ENCODE measurements at regions not wholly inside any gene's neighbourhood (a gene's known extent, or its start where the extent isn't known, plus 50 kb on each side); places are given as distances from the start of the nearest gene placed in this dataset.

- DNase-seq: no peak
These were observed 728.8 kb upstream of the DDX18 start for GRCh38 chr2:117085737-117086136.

- DNase-seq: no peak
These were observed 728.1 kb upstream of the DDX18 start for GRCh38 chr2:117086174-117086942.

- no peak for DNase-seq
These were observed 727.6 kb upstream of the DDX18 start for GRCh38 chr2:117086943-117087250.

GRCh38 chr2:117087535-117088291, 726.8 kb upstream of the DDX18 start:
- DNase-seq: peak; percentile 5

GRCh38 chr2:117091041-117091837, 723.3 kb upstream of the DDX18 start:
- DNase-seq: no peak

GRCh38 chr2:117101613-117102012, 712.9 kb upstream of the DDX18 start:
- DNase-seq: no peak

GRCh38 chr2:117108741-117109267, 705.7 kb upstream of the DDX18 start:
- no peak for DNase-seq

- DNase-seq: no peak
These were observed 695.5 kb upstream of the DDX18 start for GRCh38 chr2:117118994-117119393.

- no peak for DNase-seq
These were observed 691.1 kb upstream of the DDX18 start for GRCh38 chr2:117123362-117123761.

GRCh38 chr2:117126656-117127055, 687.8 kb upstream of the DDX18 start:
- DNase-seq: no peak

- DNase-seq: no peak
These were observed 686.8 kb upstream of the DDX18 start for GRCh38 chr2:117127680-117128079.

GRCh38 chr2:117128461-117128860, 686.0 kb upstream of the DDX18 start:
- DNase-seq: no peak

- DNase-seq: no peak
These were observed 677.1 kb upstream of the DDX18 start for GRCh38 chr2:117137371-117137770.

GRCh38 chr2:117169036-117169765, 645.3 kb upstream of the DDX18 start:
- no peak for DNase-seq

GRCh38 chr2:117170897-117171296, 643.6 kb upstream of the DDX18 start:
- DNase-seq: no peak

- DNase-seq: no peak
These were observed 635.1 kb upstream of the DDX18 start for GRCh38 chr2:117179405-117179804.

- no peak for DNase-seq
These were observed 623.5 kb upstream of the DDX18 start for GRCh38 chr2:117190856-117191559.

- peak; percentile 5 for DNase-seq
These were observed 619.1 kb upstream of the DDX18 start for GRCh38 chr2:117195381-117195780.

- no peak for DNase-seq
These were observed 615.0 kb upstream of the DDX18 start for GRCh38 chr2:117199511-117199910.

GRCh38 chr2:117212562-117212961, 601.9 kb upstream of the DDX18 start:
- no peak for DNase-seq

GRCh38 chr2:117217145-117217544, 597.3 kb upstream of the DDX18 start:
- no peak for DNase-seq

GRCh38 chr2:117222809-117223208, 591.7 kb upstream of the DDX18 start:
- no peak for DNase-seq
